ENCODE measurements at regions not wholly inside any gene's neighbourhood (a gene's known extent, or its start where the extent isn't known, plus 50 kb on each side); places are given as distances from the start of the nearest gene placed in this dataset.

- TF ChIP-seq POLR2AphosphoS5 (IDR thresholded peaks at IDR 0.05; ENCODE audit: low read depth, low read length) (no peak), POLR2A (IDR thresholded peaks at IDR 0.05; ENCODE audit: low read depth, low read length) (no peak), TAF1 (IDR thresholded peaks at IDR 0.05; ENCODE audit: borderline replicate concordance, low read depth, low read length) (no peak)
These were observed 148.4 kb upstream of the KLF14 start for GRCh38 chr7:130882396-130882795.

All from GM12892 (cell line).